LHCN-M2 (cell line): ENCODE measurements at regions not wholly inside any gene's neighbourhood (a gene's known extent, or its start where the extent isn't known, plus 50 kb on each side); places are given as distances from the start of the nearest gene placed in this dataset.

ENCODE experiments used
- DNase-seq: peaks from one replicate; pipeline ENCODE4 v3.0.0-alpha.2; 2012; ENCODE audit warnings: low read depth

GRCh38 chr5:57685516-57686255 lies 203.1 kb upstream of the ACTBL2 start:
- no peak for DNase-seq

- no peak for DNase-seq
Measured at GRCh38 chr5:57684299-57684702, 201.7 kb upstream of the ACTBL2 start.

- DNase-seq: no peak
Measured at GRCh38 chr5:57683036-57683630, 200.5 kb upstream of the ACTBL2 start.

GRCh38 chr5:57681942-57682341 lies 199.3 kb upstream of the ACTBL2 start:
- no peak for DNase-seq

DNA sequence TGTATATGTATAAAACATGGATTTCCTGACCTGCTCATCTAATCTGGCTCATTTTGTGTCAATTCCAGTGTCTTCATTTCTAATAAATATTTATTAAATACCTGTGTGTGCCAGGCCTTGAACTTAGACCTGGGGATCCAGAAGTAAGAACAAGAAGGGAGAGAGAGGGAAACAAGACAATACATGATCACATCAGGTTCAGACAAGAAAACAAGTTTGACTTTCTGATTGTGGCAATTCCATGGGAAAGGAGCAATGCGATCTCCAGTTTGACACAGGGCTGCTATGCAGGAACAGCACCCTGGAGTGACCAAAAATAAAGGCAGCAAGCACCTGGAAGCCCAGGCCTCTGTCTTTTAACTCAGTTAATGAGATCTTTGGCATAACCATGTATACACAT lies 198.1 kb upstream of the ACTBL2 start:
- no peak for DNase-seq

- DNase-seq: no peak
Measured at GRCh38 chr5:57677235-57677634, 194.6 kb upstream of the ACTBL2 start.

DNA sequence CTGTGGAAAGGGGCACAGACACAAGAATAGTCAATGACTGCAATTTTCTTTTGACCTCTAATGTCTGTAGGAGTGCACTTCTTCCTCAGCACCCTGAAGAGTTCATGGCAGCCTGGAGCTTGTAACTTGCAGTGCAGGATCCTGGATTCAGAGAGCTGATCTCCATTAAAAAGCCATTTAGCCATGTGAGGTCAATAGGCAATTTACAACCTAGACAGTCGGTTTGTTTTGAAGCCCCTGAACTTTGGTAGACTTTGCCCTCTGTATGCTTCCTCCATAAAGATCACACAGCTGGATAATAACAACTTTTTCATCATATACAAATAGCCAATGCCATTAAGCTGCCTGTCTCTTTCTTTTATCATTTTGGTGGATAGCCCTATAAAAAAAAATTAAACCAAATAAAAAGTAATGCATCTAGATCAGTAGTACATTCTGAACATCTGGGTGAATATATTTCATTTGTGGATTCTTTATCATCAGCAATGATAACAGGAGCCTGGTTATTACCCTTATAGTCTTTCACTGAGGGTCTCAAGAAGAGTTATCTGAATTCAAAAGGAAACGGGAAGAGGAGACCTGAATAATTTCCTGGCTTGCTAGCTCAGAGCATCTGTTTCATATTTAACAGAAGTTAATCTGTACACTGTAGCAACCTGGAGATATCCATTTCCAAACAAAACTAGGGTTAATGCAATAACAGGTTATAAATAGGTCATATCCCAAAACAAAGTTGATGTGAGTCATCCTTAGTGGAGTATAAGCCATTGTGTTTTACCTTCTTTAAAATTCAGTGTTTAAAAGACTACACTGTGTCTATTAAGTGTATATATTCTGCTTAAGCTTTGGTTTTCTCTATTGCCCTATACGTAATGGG lies 193.8 kb upstream of the ACTBL2 start:
- DNase-seq: peak; percentile 47

- peak; percentile 18 for DNase-seq
Measured at GRCh38 chr5:57675236-57675635, 192.6 kb upstream of the ACTBL2 start.

GRCh38 chr5:57671371-57671770 lies 188.8 kb upstream of the ACTBL2 start:
- no peak for DNase-seq

DNA sequence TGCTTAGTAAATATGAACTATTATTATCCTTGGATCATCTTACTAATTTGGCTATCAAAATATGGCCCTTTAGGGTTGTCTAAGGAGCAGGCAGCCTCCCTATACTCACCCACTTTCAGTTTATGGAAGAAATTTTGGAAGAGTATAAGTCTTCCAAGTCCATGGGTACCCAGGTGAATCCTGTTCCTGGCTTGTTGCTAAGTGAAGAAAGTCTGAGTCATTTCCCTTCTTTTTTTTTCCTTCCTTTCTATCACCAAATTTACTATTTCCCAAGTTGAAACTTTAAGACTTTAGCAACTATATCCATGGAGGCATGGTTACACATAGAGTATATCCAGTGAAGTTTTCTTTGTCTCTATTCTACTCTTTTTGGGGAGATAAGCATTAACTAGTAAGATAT lies 184.0 kb upstream of the ACTBL2 start:
- no peak for DNase-seq

DNA sequence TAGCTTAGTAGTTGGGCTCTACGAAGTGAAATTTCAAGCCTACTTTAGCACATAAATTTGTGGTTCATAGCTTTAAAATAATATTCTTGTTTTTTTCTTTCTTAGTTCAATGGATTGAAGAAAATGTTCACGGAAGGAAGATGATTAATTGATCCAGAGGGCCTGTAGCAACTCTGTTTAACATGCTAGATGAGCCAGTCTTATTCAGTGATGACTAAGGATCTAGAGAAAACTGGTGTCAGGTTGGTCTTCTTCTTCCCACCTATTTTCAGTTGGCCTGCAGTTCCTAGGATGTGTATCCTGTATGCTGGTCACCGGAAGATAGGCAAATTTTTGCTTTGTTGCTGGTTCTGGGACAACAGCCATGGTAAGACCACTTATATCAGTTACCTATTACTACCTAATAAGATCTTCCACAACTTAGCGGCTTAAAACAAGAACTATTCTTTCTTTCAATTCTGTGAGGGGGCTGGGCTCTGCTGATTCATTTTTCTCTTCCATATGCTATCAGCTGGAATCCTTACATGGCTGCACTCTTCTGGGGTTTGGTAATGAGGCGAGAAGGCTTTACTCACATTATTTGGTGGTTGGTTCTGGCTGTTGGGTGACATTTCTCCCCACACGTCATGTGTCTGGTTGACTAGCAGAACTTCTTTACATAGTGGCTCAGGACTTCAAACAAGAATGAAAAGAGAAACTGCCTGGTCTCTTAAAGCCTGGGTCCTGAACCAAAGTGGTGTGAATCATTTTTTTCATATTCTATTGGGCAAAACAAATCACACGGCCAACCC lies 182.7 kb upstream of the ACTBL2 start:
- no peak for DNase-seq

- DNase-seq: no peak
Measured at GRCh38 chr5:57664700-57665099, 182.1 kb upstream of the ACTBL2 start.

DNA sequence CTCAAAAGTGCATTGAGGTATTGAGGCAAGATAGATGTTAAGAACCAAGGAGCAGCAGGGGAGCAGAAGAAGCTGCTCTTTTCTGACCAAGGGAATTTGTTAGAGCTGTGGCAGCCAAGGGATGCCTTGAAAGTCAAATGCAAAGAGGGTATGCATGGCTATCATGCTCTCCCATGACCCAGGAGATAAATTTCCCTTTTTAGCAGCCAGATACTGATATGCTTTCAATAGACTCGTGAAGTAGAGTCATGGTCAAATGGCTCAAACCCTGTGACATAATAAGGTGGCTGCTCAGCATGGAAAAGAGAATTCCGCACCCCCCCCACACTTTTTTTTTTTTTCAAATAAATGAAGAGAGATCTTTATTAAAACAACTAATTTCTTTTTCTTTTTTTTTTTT lies 180.9 kb upstream of the ACTBL2 start:
- DNase-seq: no peak

- peak; percentile 10 for DNase-seq
Measured at GRCh38 chr5:57662991-57663390, 180.4 kb upstream of the ACTBL2 start.

- DNase-seq: no peak
Measured at GRCh38 chr5:57659886-57660285, 177.3 kb upstream of the ACTBL2 start.

GRCh38 chr5:57658018-57658417 lies 175.4 kb upstream of the ACTBL2 start:
- no peak for DNase-seq

DNA sequence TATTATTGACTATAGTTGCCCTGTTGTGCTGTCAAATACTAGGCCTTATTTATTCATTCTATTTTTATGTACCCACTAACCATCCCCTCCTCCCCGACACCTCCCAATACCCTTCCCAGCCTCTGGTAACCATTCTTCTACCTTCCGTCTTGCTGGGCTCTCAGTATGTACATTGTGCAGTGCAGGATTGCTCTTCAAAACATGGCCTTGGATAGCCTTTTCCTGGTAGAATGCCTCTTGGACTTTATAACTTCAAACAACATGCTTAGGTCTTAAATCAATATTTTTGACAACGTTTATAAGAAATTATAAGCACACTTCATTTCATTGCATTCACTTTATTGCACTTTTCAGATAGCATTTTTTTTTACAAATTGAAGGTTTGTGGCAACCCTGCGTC lies 172.6 kb upstream of the ACTBL2 start:
- no peak for DNase-seq

DNA sequence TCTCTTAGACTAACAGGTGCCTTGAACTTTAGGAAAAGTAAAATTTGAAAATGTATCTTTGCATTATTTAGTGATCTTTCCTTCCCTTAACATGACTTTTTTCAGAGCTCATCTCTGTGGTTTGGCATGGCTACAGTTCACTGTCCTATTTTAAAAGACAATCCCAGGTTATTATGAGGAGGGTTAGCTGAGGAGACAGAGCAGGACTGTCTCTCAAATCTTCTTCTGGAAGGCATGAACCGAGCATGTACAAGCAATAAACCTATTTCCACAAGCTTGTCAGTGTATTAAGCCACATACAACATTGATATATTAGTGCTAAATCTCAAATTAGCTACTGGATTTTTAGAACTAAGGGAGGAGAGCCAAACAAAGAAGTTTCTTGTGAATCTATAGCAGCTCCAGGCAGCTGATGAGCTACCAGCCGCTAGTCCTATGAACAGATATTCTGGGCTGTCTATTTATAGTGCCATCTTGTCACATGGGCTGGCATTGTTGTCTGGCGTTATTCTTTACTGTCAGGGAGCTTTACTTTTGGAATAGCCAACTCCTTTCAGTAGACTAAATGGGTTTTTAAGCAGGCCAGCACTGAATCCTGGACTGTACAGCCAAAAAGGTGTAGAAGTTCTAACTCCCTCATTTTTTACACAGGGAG lies 171.2 kb upstream of the ACTBL2 start:
- peak; percentile 5 for DNase-seq

DNA sequence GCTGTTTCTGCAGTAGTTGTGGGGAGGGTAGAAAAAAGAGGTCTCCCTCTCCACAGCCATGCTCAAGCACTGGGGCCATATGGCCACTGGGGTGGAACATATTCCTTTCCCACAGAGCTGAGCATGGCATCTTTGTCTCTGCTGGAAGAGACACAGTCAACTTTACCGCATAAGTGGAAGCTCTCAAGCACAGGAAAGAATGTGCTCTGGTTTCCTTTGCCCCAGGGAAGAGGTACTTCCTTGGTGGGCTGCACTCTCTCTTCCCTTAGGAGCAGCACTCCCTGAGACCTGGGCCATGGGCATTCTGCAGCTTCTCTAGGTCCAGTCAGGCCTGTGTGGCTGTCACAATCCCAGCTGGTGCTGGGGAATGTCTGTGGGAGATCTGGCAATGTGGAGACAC lies 168.5 kb upstream of the ACTBL2 start:
- DNase-seq: no peak

GRCh38 chr5:57650360-57651069 lies 167.9 kb upstream of the ACTBL2 start:
- DNase-seq: peak; percentile 70

GRCh38 chr5:57642698-57643097 lies 160.1 kb upstream of the ACTBL2 start:
- no peak for DNase-seq
